ENCODE measurements at regions not wholly inside any gene's neighbourhood (a gene's known extent, or its start where the extent isn't known, plus 50 kb on each side); places are given as distances from the start of the nearest gene placed in this dataset.
A peak's percentile ranks its signal among the peaks of the same experiment; 100 is the strongest.

GRCh38 chr5:109506556-109506955 lies 96.8 kb upstream of the PJA2 start:
- H3K4me2 ChIP-seq (ENCODE audit: insufficient read depth, low read length) = no peak overlapping the region
- H2AFZ ChIP-seq (ENCODE audit: low read length) = no peak overlapping the region
- no peaks in the 10 kb centered on the region for H3K79me2 ChIP-seq (ENCODE audit: insufficient read depth, low read length)
- H3K4me1 ChIP-seq (ENCODE audit: insufficient read depth, low read length) = no peaks in the 10 kb centered on the region
- H3K27me3 ChIP-seq (ENCODE audit: insufficient read depth, low read length) = no peaks in the 10 kb centered on the region
- no peaks in the 10 kb centered on the region for H4K20me1 ChIP-seq (ENCODE audit: insufficient read depth, low read length)
- no peak for TF ChIP-seq CTCF (IDR thresholded peaks at IDR 0.05; ENCODE audit: extremely low read depth, low read depth, low read length)
- H3K27ac ChIP-seq (ENCODE audit: low read depth, low read length) = no peak overlapping the region
- no peak for DNase-seq (ENCODE audit: insufficient read length, low spot score, missing footprints)
- no peaks in the 10 kb centered on the region for H3K36me3 ChIP-seq (ENCODE audit: insufficient read depth, low read length)
- H3K9me3 ChIP-seq (ENCODE audit: low read depth, low read length) = no peaks in the 10 kb centered on the region
- H3K4me3 ChIP-seq (ENCODE audit: insufficient read depth, low read length) = no peak overlapping the region

GRCh38 chr5:109496112-109496511 lies 86.3 kb upstream of the PJA2 start:
- H3K36me3 ChIP-seq (ENCODE audit: insufficient read depth, low read length) = no peaks in the 10 kb centered on the region
- H3K9me3 ChIP-seq (ENCODE audit: low read depth, low read length) = no peaks in the 10 kb centered on the region
- DNase-seq (ENCODE audit: insufficient read length, low spot score, missing footprints) = no peak
- no peaks in the 10 kb centered on the region for H3K4me1 ChIP-seq (ENCODE audit: insufficient read depth, low read length)
- H3K79me2 ChIP-seq (ENCODE audit: insufficient read depth, low read length) = no peaks in the 10 kb centered on the region
- H3K27ac ChIP-seq (ENCODE audit: low read depth, low read length) = no peak overlapping the region
- no peak overlapping the region for H3K4me2 ChIP-seq (ENCODE audit: insufficient read depth, low read length)
- H3K27me3 ChIP-seq (ENCODE audit: insufficient read depth, low read length) = peaks cover 7% of the 10 kb centered on the region
- no peak for TF ChIP-seq CTCF (IDR thresholded peaks at IDR 0.05; ENCODE audit: extremely low read depth, low read depth, low read length)
- H2AFZ ChIP-seq (ENCODE audit: low read length) = no peak overlapping the region
- no peaks in the 10 kb centered on the region for H4K20me1 ChIP-seq (ENCODE audit: insufficient read depth, low read length)
- no peak overlapping the region for H3K4me3 ChIP-seq (ENCODE audit: insufficient read depth, low read length)

GRCh38 chr5:109487753-109488420 lies 78.1 kb upstream of the PJA2 start:
- no peak overlapping the region for H3K4me3 ChIP-seq (ENCODE audit: insufficient read depth, low read length)
- no peaks in the 10 kb centered on the region for H3K79me2 ChIP-seq (ENCODE audit: insufficient read depth, low read length)
- H2AFZ ChIP-seq (ENCODE audit: low read length) = no peak overlapping the region
- no peak overlapping the region for H3K27ac ChIP-seq (ENCODE audit: low read depth, low read length)
- no peaks in the 10 kb centered on the region for H3K9me3 ChIP-seq (ENCODE audit: low read depth, low read length)
- no peaks in the 10 kb centered on the region for H3K4me1 ChIP-seq (ENCODE audit: insufficient read depth, low read length)
- DNase-seq (ENCODE audit: insufficient read length, low spot score, missing footprints) = no peak
- peaks cover 37% of the 10 kb centered on the region for H3K27me3 ChIP-seq (ENCODE audit: insufficient read depth, low read length)
- no peaks in the 10 kb centered on the region for H4K20me1 ChIP-seq (ENCODE audit: insufficient read depth, low read length)
- TF ChIP-seq CTCF (IDR thresholded peaks at IDR 0.05; ENCODE audit: extremely low read depth, low read depth, low read length) = no peak
- H3K4me2 ChIP-seq (ENCODE audit: insufficient read depth, low read length) = no peak overlapping the region
- no peaks in the 10 kb centered on the region for H3K36me3 ChIP-seq (ENCODE audit: insufficient read depth, low read length)

GRCh38 chr5:109486200-109486804 lies 76.5 kb upstream of the PJA2 start:
- Histone ChIP-seq H3K9me3 (ENCODE audit: low read depth, low read length) (no peaks in the 10 kb centered on the region), H3K79me2 (ENCODE audit: insufficient read depth, low read length) (no peaks in the 10 kb centered on the region), H3K4me3 (ENCODE audit: insufficient read depth, low read length) (no peak overlapping the region), H3K4me1 (ENCODE audit: insufficient read depth, low read length) (no peaks in the 10 kb centered on the region), H3K36me3 (ENCODE audit: insufficient read depth, low read length) (no peaks in the 10 kb centered on the region), H2AFZ (ENCODE audit: low read length) (no peak overlapping the region), H3K4me2 (ENCODE audit: insufficient read depth, low read length) (no peak overlapping the region), H3K27ac (ENCODE audit: low read depth, low read length) (no peak overlapping the region), H4K20me1 (ENCODE audit: insufficient read depth, low read length) (no peaks in the 10 kb centered on the region), H3K27me3 (ENCODE audit: insufficient read depth, low read length) (peaks cover 34% of the 10 kb centered on the region)
- DNase-seq (ENCODE audit: insufficient read length, low spot score, missing footprints) = peak; percentile 81
- no peak for TF ChIP-seq CTCF (IDR thresholded peaks at IDR 0.05; ENCODE audit: extremely low read depth, low read depth, low read length)

All from osteoblast (primary cell).